ENCODE measurements at regions not wholly inside any gene's neighbourhood (a gene's known extent, or its start where the extent isn't known, plus 50 kb on each side); places are given as distances from the start of the nearest gene placed in this dataset.
"Not testable (repeated sequence)": the region's sequence is repeated elsewhere in the genome, so short reads cannot be mapped to it uniquely, and the experiment has no call there.

GRCh38 chr4:66225539-66225938, 555.2 kb upstream of the EPHA5 start:
- no peak for DNase-seq

GRCh38 chr4:66223068-66223703, 552.9 kb upstream of the EPHA5 start:
- DNase-seq = no peak

GRCh38 chr4:66219401-66219800, 549.1 kb upstream of the EPHA5 start:
- DNase-seq = no peak

GRCh38 chr4:66216252-66216651, 546.0 kb upstream of the EPHA5 start:
- DNase-seq = no peak

- no peak for DNase-seq
Observed at GRCh38 chr4:66212489-66212888, 542.2 kb upstream of the EPHA5 start.

- DNase-seq = no peak
Observed at GRCh38 chr4:66204534-66205247, 534.4 kb upstream of the EPHA5 start.

- DNase-seq = no peak
Observed at GRCh38 chr4:66202870-66203269, 532.6 kb upstream of the EPHA5 start.

- DNase-seq = no peak
Observed at GRCh38 chr4:66197451-66197850, 527.2 kb upstream of the EPHA5 start.

GRCh38 chr4:66193487-66193886, 523.2 kb upstream of the EPHA5 start:
- no peak for DNase-seq

GRCh38 chr4:66187175-66187720, 517.0 kb upstream of the EPHA5 start:
- DNase-seq = no peak

GRCh38 chr4:66186095-66186494, 515.8 kb upstream of the EPHA5 start:
- DNase-seq = no peak

- DNase-seq = no peak
Observed at GRCh38 chr4:66182636-66183035, 512.3 kb upstream of the EPHA5 start.

- no peak for DNase-seq
Observed at GRCh38 chr4:66178906-66179305, 508.6 kb upstream of the EPHA5 start.

- DNase-seq = no peak
Observed at GRCh38 chr4:66169341-66169740, 499.1 kb upstream of the EPHA5 start.

- no peak for DNase-seq
Observed at GRCh38 chr4:66164869-66165268, 494.6 kb upstream of the EPHA5 start.

- no peak for DNase-seq
Observed at GRCh38 chr4:66160606-66161005, 490.3 kb upstream of the EPHA5 start.

- no peak for DNase-seq
Observed at GRCh38 chr4:66157594-66157993, 487.3 kb upstream of the EPHA5 start.

GRCh38 chr4:66130042-66130441, 459.8 kb upstream of the EPHA5 start:
- no peak for DNase-seq

GRCh38 chr4:66123831-66124413, 453.6 kb upstream of the EPHA5 start:
- no peak for DNase-seq

- DNase-seq = no peak
Observed at GRCh38 chr4:66123190-66123589, 452.9 kb upstream of the EPHA5 start.

- DNase-seq = not testable (repeated sequence)
Observed at GRCh38 chr4:66115231-66115630, 444.9 kb upstream of the EPHA5 start.

- no peak for DNase-seq
Observed at GRCh38 chr4:66108898-66109297, 438.6 kb upstream of the EPHA5 start.

GRCh38 chr4:66097218-66097617, 426.9 kb upstream of the EPHA5 start:
- no peak for DNase-seq

GRCh38 chr4:66095065-66095464, 424.8 kb upstream of the EPHA5 start:
- DNase-seq = no peak

Measured in CD4-positive, alpha-beta T cell treated with Interleukin-10 for 1 hour (primary cell).